GM21529 (cell line): ENCODE measurements at regions not wholly inside any gene's neighbourhood (a gene's known extent, or its start where the extent isn't known, plus 50 kb on each side); places are given as distances from the start of the nearest gene placed in this dataset.

Source experiments
- ATAC-seq: cut with Tn5 transposase; IDR thresholded peaks from one replicate; pipeline ENCODE4 v1.9.1; 2021; ENCODE audit not compliant: unreplicated experiment

DNA sequence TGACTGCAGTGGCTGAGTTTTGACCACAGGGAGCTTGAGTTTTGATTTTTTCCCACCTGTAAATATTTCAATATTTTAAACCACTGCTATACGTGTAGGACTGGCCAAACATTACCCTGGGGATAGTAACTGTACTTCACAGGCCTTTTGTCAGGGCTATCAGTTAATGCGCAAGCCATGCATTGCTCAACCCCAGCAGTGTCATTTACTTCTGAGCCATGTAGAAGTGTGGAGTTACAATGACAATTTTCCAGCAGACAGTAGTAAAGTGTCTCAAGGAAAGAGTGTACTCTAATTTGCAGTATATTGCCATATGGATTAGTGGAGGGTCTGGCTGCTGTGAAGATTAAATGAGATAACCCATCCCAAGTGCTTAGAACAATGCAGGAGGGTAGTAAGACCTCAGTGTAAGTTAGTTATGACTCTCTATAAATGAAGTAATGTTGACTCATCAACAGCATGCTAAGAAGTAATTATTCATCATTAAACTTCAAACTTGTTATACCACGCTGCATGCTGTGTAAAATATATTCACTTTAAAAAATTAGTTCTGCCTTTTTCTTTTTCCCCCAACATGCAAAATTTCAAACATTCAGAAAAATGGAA, 489.2 kb downstream of the KDM4C start:
- ATAC-seq = no peak

DNA sequence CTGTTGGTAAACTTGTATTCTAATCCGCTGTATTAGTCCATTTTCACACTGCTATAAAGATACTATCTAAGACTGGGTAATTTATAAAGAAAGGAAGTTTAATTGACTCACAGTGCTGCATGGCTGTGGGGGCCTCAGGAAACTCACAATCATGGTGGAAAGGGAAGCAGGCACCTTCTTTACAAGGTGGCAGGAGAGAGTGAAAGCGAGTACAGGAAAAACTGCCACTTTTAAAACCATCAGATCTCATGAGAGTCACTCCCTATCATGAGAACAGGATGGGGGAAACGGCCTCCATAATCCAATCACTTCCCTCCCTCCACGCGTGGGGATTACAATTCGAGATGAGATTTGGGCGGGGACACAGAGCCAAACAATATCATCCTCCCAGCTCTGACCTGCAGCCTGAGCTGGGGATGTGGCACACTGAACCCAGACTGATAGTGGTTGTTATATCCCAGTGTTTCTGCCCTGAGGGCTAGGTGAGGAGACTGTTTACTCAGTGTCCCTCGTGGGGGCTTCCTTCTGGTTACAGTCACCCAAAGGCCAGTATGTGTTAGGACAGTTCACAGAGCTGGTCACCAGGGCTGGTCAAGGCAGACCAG, 488.3 kb downstream of the KDM4C start:
- ATAC-seq = no peak

DNA sequence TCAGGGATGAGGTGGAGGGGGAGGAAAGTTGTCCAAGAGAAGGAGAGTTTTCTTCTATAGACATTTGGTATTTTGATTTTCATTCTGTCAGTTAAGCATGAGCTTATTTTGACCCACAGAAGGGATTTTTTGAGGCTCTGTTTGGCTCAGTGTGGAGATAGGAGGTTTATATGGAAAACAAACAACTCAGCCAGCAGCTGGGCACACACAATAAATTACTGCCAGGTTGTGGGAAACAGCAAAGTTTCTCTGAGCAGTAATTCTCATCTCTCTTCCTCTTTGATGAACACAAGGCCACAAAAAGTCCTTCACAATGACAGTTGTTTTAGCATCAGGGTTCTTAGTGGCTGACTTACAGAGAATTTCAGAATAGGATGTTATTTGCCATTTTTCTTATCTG, 486.1 kb downstream of the KDM4C start:
- no peak for ATAC-seq

DNA sequence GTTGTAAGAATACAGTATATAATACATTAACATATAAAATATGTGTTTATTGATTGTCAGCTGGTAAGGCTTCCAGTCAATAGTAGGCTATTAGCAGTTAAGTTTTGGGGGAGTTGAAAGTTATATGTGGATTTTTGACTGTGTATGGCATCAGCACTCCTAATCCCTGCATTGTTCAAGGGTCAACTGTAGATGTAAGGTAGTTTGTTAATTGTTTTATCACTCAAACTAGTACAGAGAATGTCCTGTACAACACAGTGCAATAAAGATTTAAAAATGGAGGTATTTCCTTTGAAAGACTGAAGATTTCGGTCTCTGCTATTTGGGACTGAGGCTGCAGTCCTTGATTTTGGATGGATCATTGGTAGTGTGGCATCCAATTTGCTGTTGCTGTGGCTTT, 484.4 kb downstream of the KDM4C start:
- ATAC-seq = no peak

DNA sequence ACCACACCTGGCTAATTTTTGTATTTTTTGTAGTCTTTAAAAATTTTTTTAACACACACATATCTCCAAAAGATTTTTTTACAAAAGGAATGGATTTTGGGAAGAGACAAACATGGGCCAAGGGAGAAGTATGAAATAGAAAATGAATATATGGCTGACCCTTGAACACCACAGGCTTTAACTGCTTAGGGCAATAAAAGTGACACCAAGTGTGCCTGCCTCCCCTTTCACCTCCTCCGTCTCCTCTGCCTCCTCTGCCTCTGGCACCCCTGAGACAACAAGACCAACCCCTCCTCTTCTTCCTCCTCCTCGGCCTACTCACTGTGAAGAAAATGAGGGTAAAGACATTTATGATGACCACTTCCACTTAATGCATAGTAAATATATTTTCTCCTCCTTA, 483.9 kb downstream of the KDM4C start:
- no peak for ATAC-seq

- no peak for ATAC-seq
Measured at GRCh38 chr9:7240569-7241311, 483.0 kb downstream of the KDM4C start.

GRCh38 chr9:7239708-7240107, 481.9 kb downstream of the KDM4C start:
- no peak for ATAC-seq

DNA sequence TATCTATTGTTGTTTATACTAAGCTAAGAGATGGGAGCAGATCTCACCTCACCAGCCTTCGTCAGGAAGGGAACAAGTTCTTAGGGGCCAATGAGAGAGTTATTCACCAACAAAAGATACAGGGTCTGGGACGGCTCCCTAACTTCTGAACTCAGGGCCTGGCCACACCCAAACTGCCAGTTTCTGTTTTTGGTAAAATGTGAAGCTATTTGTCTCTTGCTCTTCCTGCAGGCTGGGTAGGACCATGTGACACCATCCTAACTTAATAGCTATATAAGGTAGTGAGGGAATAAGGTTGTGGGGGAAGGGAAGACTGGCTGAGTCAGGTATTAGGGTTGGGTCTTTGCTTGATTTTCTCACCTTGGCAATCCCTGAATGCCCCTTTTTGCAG, 480.5 kb downstream of the KDM4C start:
- ATAC-seq = no peak

DNA sequence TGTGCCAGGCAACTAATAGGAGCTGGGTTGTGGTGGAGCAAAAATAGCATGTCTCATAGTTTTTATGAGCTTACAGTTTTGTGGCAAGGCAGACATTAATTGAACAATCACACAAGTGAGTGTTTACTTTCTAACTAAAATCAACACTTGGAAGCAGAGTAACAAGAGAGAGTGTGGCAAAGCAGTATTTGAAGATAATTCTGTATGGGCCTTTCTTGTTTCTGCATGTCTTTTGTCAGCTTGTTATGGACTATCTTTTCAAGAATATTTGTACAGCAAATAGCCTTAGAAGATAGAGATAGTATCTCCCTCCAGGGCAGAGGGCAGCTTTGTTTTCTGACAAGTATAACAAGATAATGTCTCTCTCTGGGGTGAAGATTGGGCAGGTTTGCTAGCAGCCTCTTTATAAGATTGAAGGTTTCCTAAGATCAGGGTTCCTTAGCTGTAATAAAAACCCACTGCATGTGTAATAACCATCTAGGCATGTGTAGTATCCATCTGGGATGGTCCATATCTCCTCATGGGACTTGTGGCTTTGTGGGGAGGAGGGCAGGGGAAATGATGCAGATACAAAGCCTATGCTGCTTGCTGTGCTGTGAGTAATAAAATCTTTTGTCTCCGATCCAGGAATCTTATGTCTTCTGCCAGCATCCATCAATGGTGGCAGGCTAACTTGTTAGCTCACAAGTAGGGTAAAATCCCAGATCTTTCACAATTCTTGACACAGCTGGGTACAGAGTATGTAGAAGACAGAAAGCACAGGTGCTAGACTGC, 479.9 kb downstream of the KDM4C start:
- ATAC-seq = no peak

GRCh38 chr9:7236186-7236585, 478.4 kb downstream of the KDM4C start:
- ATAC-seq = no peak

DNA sequence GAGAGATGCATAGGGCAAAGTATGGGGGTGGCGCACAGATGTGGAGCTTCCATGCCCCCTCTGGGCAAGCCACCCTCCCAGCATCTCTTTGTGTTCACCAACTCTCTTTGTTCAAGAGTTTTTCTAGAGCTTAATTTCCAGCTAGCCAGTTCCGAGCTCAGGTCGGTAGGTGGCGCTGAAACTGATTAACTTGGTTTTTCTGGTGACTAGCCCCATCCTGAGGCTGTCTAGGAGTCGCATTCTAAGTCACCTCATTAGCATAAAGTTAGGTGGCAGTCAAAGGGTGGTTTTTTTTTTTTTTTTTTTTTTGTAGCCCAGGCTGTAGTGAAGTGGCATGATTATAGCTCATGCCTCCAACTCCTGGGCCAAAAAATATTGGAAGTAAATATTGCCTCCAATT, 476.4 kb downstream of the KDM4C start:
- peak; percentile 77 for ATAC-seq

GRCh38 chr9:7229571-7229970, 471.8 kb downstream of the KDM4C start:
- ATAC-seq = no peak

GRCh38 chr9:7228726-7229125, 471.0 kb downstream of the KDM4C start:
- no peak for ATAC-seq

GRCh38 chr9:7227951-7228350, 470.2 kb downstream of the KDM4C start:
- no peak for ATAC-seq

- no peak for ATAC-seq
Measured at GRCh38 chr9:7226007-7226640, 468.4 kb downstream of the KDM4C start.
